Prostate gland (tissue), 2 donors: ENCODE measurements at regions not wholly inside any gene's neighbourhood (a gene's known extent, or its start where the extent isn't known, plus 50 kb on each side); places are given as distances from the start of the nearest gene placed in this dataset.
"Not testable (repeated sequence)": the region's sequence is repeated elsewhere in the genome, so short reads cannot be mapped to it uniquely, and the experiment has no call there.

Source experiments
- DNase-seq: peaks from one replicate; pipeline ENCODE4 v3.0.0-alpha.2; 2019; ENCODE audit warnings: low spot score
- H3K27ac ChIP-seq, 2 donors: fragments of 200-600 bp; sonication (generic); 2 replicates each; pipeline ENCODE4 v1.5.1; 2017 to 2019
- H3K27me3 ChIP-seq: fragments of 200-600 bp; sonication (generic); replicated peaks from 2 replicates; pipeline ENCODE4 v1.5.1; 2019; ENCODE audit not compliant: insufficient read depth
- H3K36me3 ChIP-seq, 2 donors: fragments of 200-600 bp; sonication (generic); 1 replicate in 1 of 2; 2 replicates in 1 of 2; pipeline versions ENCODE4 v1.5.1 to v1.8.1; 2017 to 2019
- H3K4me1 ChIP-seq: fragments of 200-600 bp; sonication (generic); replicated peaks from 2 replicates; pipeline ENCODE4 v1.5.1; 2019
- H3K4me3 ChIP-seq, 2 donors: fragments of 200-600 bp; sonication (generic); 2 replicates each; pipeline ENCODE4 v1.5.1; 2017 to 2019
- H3K9me3 ChIP-seq: fragments of 200-600 bp; sonication (generic); 2 replicates; pipeline ENCODE4 v1.5.1; 2017
- CTCF ChIP-seq, 4 experiments: fragments of 200-600 bp in 2 of 4; fragments of 450-650 bp in 2 of 4; sonication (generic) in 2 of 4; IDR thresholded peaks; 1 replicate in 3 of 4; 2 replicates in 1 of 4; pipeline ENCODE4 v1.5.1; 2016 to 2019; ENCODE audit warnings: antibody characterized with exemption in 4 of 4, mild to moderate bottlenecking in 2 of 4, moderate library complexity in 2 of 4
- POLR2A ChIP-seq: fragments of 450-650 bp; IDR thresholded peaks from one replicate; pipeline ENCODE4 v1.6.1; 2016; ENCODE audit warnings: antibody characterized with exemption, mild to moderate bottlenecking
- POLR2AphosphoS5 ChIP-seq: sonication (generic); formaldehyde crosslinking; IDR thresholded peaks from one replicate; pipeline ENCODE4 v1.6.1; 2017; ENCODE audit warnings: antibody characterized with exemption
- WGBS: methylation state at CpG from one replicate; pipeline ENCODE4 v1.1.5; 2018; 5-methylcytosine and 5-hydroxymethylcytosine counted together
- intact Hi-C: fragments of 100-400 bp; cut with DNase I; formaldehyde crosslinking; loops from one replicate; pipeline ENCODE4 v1.14.2; 2022

GRCh38 chr6:137978252-137978896 is 111.3 kb downstream of the TNFAIP3 start:
- Histone ChIP-seq H3K9me3 (no peaks in the 10 kb centered on the region), H3K4me3 (no peak overlapping the region), H3K27ac (no peak overlapping the region), H3K4me1 (no peaks in the 10 kb centered on the region), H3K27me3 (no peaks in the 10 kb centered on the region), H3K36me3 (no peaks in the 10 kb centered on the region)
- intact Hi-C loops, result loop anchor here (10.0 kb wide), 1 partner anchor 274 kb away; no protein-coding TSS in a partner anchor
- TF ChIP-seq POLR2A, result no peak
- TF ChIP-seq CTCF (IDR thresholded peaks at IDR 0.05), result no peak
- TF ChIP-seq POLR2AphosphoS5, result no peak
- 59% methylated on average over 8 of the region's 8 CpGs for WGBS
- no peak for DNase-seq

- not testable (repeated sequence) for H3K36me3 ChIP-seq, H3K27me3 ChIP-seq, H3K27ac ChIP-seq, DNase-seq, H3K4me3 ChIP-seq, H3K9me3 ChIP-seq, H3K4me1 ChIP-seq
- 96% methylated on average over 6 of the region's 6 CpGs for whole genome bisulfite sequencing
- intact Hi-C loops, result loop anchor here (10.0 kb wide), 1 partner anchor 274 kb away; no protein-coding TSS in a partner anchor
Measured at GRCh38 chr6:137979263-137979662, 112.2 kb downstream of the TNFAIP3 start.

GRCh38 chr6:137980777-137981176 is 113.7 kb downstream of the TNFAIP3 start:
- Histone ChIP-seq H3K9me3 (no peaks in the 10 kb centered on the region), H3K27me3 (no peaks in the 10 kb centered on the region), H3K27ac (no peak overlapping the region), H3K36me3 (no peaks in the 10 kb centered on the region), H3K4me3 (no peak overlapping the region), H3K4me1 (no peaks in the 10 kb centered on the region)
- TF ChIP-seq POLR2A (no peak), CTCF (IDR thresholded peaks at IDR 0.05) (no peak), POLR2AphosphoS5 (no peak)
- WGBS, result 94% methylated on average over 1 of the region's 1 CpG
- DNase-seq, result no peak
- intact Hi-C loops, result no loop called here

GRCh38 chr6:137981758-137982157 is 114.7 kb downstream of the TNFAIP3 start:
- TF ChIP-seq CTCF (IDR thresholded peaks at IDR 0.05), result no peak
- no peak for TF ChIP-seq POLR2A
- no peak for TF ChIP-seq POLR2AphosphoS5
- no peaks in the 10 kb centered on the region for H3K9me3 ChIP-seq
- no peak overlapping the region for H3K4me3 ChIP-seq
- no peaks in the 10 kb centered on the region for H3K27me3 ChIP-seq
- no peak for DNase-seq
- 75% methylated on average over 3 of the region's 3 CpGs for WGBS
- H3K4me1 ChIP-seq, result no peaks in the 10 kb centered on the region
- no peaks in the 10 kb centered on the region for H3K36me3 ChIP-seq
- H3K27ac ChIP-seq, result no peak overlapping the region
- intact Hi-C loops, result no loop called here

- H3K27me3 ChIP-seq, result no peaks in the 10 kb centered on the region
- no peaks in the 10 kb centered on the region for H3K4me1 ChIP-seq
- 68% methylated on average over 12 of the region's 12 CpGs for WGBS
- H3K4me3 ChIP-seq, result no peak overlapping the region
- no peak overlapping the region for H3K27ac ChIP-seq
- no peaks in the 10 kb centered on the region for H3K9me3 ChIP-seq
- DNase-seq, result no peak
- H3K36me3 ChIP-seq, result no peaks in the 10 kb centered on the region
- intact Hi-C loops, result no loop called here
- TF ChIP-seq CTCF (IDR thresholded peaks at IDR 0.05) (no peak), POLR2AphosphoS5 (no peak), POLR2A (no peak)
Measured at GRCh38 chr6:137982418-137983189, 115.5 kb downstream of the TNFAIP3 start.
